HepG2 (cell line): ENCODE measurements at regions not wholly inside any gene's neighbourhood (a gene's known extent, or its start where the extent isn't known, plus 50 kb on each side); places are given as distances from the start of the nearest gene placed in this dataset.

Experiments used
- ATAC-seq: fragments of 200-7000 bp; cut with Tn5 transposase; 3 replicates; pipeline ENCODE4 v1.9.1; 2020; ENCODE audit warnings: mild to moderate bottlenecking, moderate library complexity
- BruUV-seq: library from RNA; stranded (reverse); fragments of 400-500 nt; replicated peaks from 2 replicates; lab custom pipeline; 2021; lab: Mats Ljungman, UMichigan
- CTCF ChIA-PET: fragments of 300-600 bp; formaldehyde crosslinking; extraction: SDS; loops from one replicate; lab custom pipeline; 2021; ENCODE audit warnings: low total read pairs, inconsistent platforms, low intra/inter-chr PET ratio; lab: Yijun Ruan, JAX
- POLR2A ChIA-PET: fragments of 350-600 bp; sonication (Branson Sonifier 250); formaldehyde crosslinking; loops from one replicate; lab custom pipeline; 2020; ENCODE audit warnings: antibody characterized with exemption, inconsistent platforms; lab: Yijun Ruan, JAX
- DNase-seq: peaks from one replicate; pipeline ENCODE4 v3.0.0-alpha.2; 2015; ENCODE audit warnings: low spot score
- FAIRE-seq: peaks from 3 replicates; lab custom pipeline; 2011; peaks lifted over from hg19 to GRCh38; lab: Jason Lieb, UNC
- H2AFZ ChIP-seq: one replicate; pipeline ENCODE4 v1.6.1; 2011; ENCODE audit warnings: low read length, inconsistent platforms
- H3K27ac ChIP-seq: fragments of 300-600 bp; 3 replicates; pipeline ENCODE4 v1.8.0; 2011; ENCODE audit warnings: mixed run types, mild to moderate bottlenecking, mixed read lengths, low read length, inconsistent platforms; ENCODE audit not compliant: insufficient read depth; ENCODE audit errors: extremely low read length
- H3K27me3 ChIP-seq, 2 experiments: fragments of 200-600 bp in 1 of 2; 2 replicates in 1 of 2; 3 replicates in 1 of 2; pipeline versions ENCODE4 v1.6.0 to v1.8.0; 2011; ENCODE audit warnings: low read length in 2 of 2, mild to moderate bottlenecking in 2 of 2, moderate library complexity in 2 of 2, inconsistent platforms in 1 of 2; ENCODE audit not compliant: insufficient read depth in 2 of 2, control insufficient read depth in 1 of 2
- H3K36me3 ChIP-seq, 2 experiments: fragments of 200-600 bp in 1 of 2; replicated peaks in 1 of 2; 2 replicates in 1 of 2; 3 replicates in 1 of 2; pipeline versions ENCODE4 v1.5.1 to v1.8.0; 2011; ENCODE audit warnings: low read length in 2 of 2, inconsistent platforms in 1 of 2; ENCODE audit not compliant: insufficient read depth in 2 of 2, control insufficient read depth in 1 of 2
- H3K4me1 ChIP-seq: 2 replicates; pipeline ENCODE4 v1.5.1; 2012; ENCODE audit warnings: low read length, inconsistent platforms; ENCODE audit not compliant: insufficient read depth
- H3K4me2 ChIP-seq: 2 replicates; pipeline ENCODE4 v1.6.0; 2011; ENCODE audit warnings: low read depth, low read length, inconsistent platforms
- H3K4me3 ChIP-seq, 3 experiments: fragments of 200-600 bp in 1 of 3; sonication (generic), shearing (Covaris generic) in 1 of 3; replicated peaks in 1 of 3; 2 replicates each; pipeline ENCODE4 v1.5.1; 2011 to 2016; ENCODE audit warnings: low read length in 3 of 3, inconsistent platforms in 2 of 3, low read depth in 2 of 3, mild to moderate bottlenecking in 2 of 3, control low read depth in 1 of 3, mixed read lengths in 1 of 3; ENCODE audit not compliant: insufficient read depth in 1 of 3
- H3K79me2 ChIP-seq: one replicate; pipeline ENCODE4 v1.6.1; 2011; ENCODE audit warnings: low read length, inconsistent platforms; ENCODE audit not compliant: insufficient read depth
- H3K9ac ChIP-seq: 2 replicates; pipeline ENCODE4 v1.6.0; 2011; ENCODE audit warnings: mild to moderate bottlenecking, low read depth, low read length, inconsistent platforms; ENCODE audit not compliant: insufficient read depth
- H3K9me3 ChIP-seq: 2 replicates; pipeline ENCODE4 v1.5.1; 2012; ENCODE audit warnings: mild to moderate bottlenecking, low read length
- H4K20me1 ChIP-seq: 2 replicates; pipeline ENCODE4 v1.6.0; 2011; ENCODE audit warnings: inconsistent platforms, mild to moderate bottlenecking, low read length, moderate library complexity; ENCODE audit not compliant: insufficient read depth
- ATRX ChIP-seq: sonication (generic); formaldehyde crosslinking; IDR thresholded peaks from 2 replicates; pipeline ENCODE4 v1.4.0; 2020; ENCODE audit warnings: missing genetic modification reagents, borderline replicate concordance
- DBP ChIP-seq: sonication (generic); formaldehyde crosslinking; IDR thresholded peaks from 2 replicates; pipeline ENCODE4 v1.4.0; 2020; ENCODE audit warnings: missing genetic modification reagents; ENCODE audit errors: not compliant biosample characterization
- DNMT3B ChIP-seq: conservative IDR thresholded peaks from 2 replicates; pipeline ENCODE4 v1.6.1; 2016; ENCODE audit warnings: missing biosample characterization, control low read depth
- ESRRA ChIP-seq: sonication (generic); formaldehyde crosslinking; IDR thresholded peaks from 2 replicates; pipeline ENCODE4 v1.5.1; 2020; ENCODE audit warnings: mild to moderate bottlenecking, low read depth, missing genetic modification reagents
- FOXC1 ChIP-seq: sonication (generic); formaldehyde crosslinking; IDR thresholded peaks from 2 replicates; pipeline ENCODE4 v1.8.0; 2022; ENCODE audit warnings: mild to moderate bottlenecking, missing genetic modification reagents, borderline replicate concordance
- KDM5A ChIP-seq: fragments of 200-600 bp; sonication (generic); IDR thresholded peaks from 2 replicates; pipeline ENCODE4 v1.7.0; 2018; ENCODE audit warnings: antibody characterized with exemption, mild to moderate bottlenecking, low read length, borderline replicate concordance
- NR3C1 ChIP-seq: sonication (generic); formaldehyde crosslinking; IDR thresholded peaks from 2 replicates; pipeline ENCODE4 v1.4.0; 2020; ENCODE audit warnings: missing genetic modification reagents
- PHF20 ChIP-seq: sonication (generic); formaldehyde crosslinking; IDR thresholded peaks from 2 replicates; pipeline ENCODE4 v1.5.0; 2020; ENCODE audit warnings: mild to moderate bottlenecking, missing genetic modification reagents
- RXRA ChIP-seq: sonication (generic); formaldehyde crosslinking; IDR thresholded peaks from 2 replicates; pipeline ENCODE4 v1.5.1; 2020; ENCODE audit warnings: missing genetic modification reagents
- SOX13 ChIP-seq, 3 experiments: fragments of 450-650 bp in 1 of 3; sonication (generic) in 1 of 3; formaldehyde crosslinking in 1 of 3; IDR thresholded peaks in 2 of 3; conservative IDR thresholded peaks in 1 of 3; 2 replicates each; pipeline versions ENCODE4 v1.5.0 to v1.6.1; 2016 to 2020; ENCODE audit warnings: antibody characterized with exemption in 1 of 3, mild to moderate bottlenecking in 1 of 3, missing compliant biosample characterization in 1 of 3, missing genetic modification reagents in 1 of 3, moderate library complexity in 1 of 3
- THRA ChIP-seq: sonication (generic); formaldehyde crosslinking; IDR thresholded peaks from 2 replicates; pipeline ENCODE4 v1.4.0; 2020; ENCODE audit warnings: missing genetic modification reagents, borderline replicate concordance
- ZKSCAN1 ChIP-seq: fragments of 150-350 bp; IDR thresholded peaks from 2 replicates; pipeline ENCODE4 v1.6.1; 2014; ENCODE audit warnings: low read length
- ZNF24 ChIP-seq: fragments of 450-650 bp; IDR thresholded peaks from 2 replicates; pipeline ENCODE4 v1.6.1; 2017; ENCODE audit warnings: antibody characterized with exemption, mild to moderate bottlenecking
- ZNF30 ChIP-seq: sonication (generic); formaldehyde crosslinking; IDR thresholded peaks from 2 replicates; pipeline ENCODE4 v1.5.0; 2020; ENCODE audit warnings: mild to moderate bottlenecking, missing genetic modification reagents
- ZNF350 ChIP-seq: sonication (generic); formaldehyde crosslinking; IDR thresholded peaks from 2 replicates; pipeline ENCODE4 v1.4.0; 2020; ENCODE audit warnings: mild to moderate bottlenecking, low read depth, missing genetic modification reagents, borderline replicate concordance
- ZNF451 ChIP-seq: sonication (generic); formaldehyde crosslinking; IDR thresholded peaks from 2 replicates; pipeline ENCODE4 v1.5.0; 2020; ENCODE audit warnings: mild to moderate bottlenecking, missing genetic modification reagents
- ZNF577 ChIP-seq: sonication (generic); formaldehyde crosslinking; IDR thresholded peaks from 2 replicates; pipeline ENCODE4 v1.4.0; 2020; ENCODE audit warnings: mild to moderate bottlenecking, low read depth, missing genetic modification reagents, borderline replicate concordance
- ZNF652 ChIP-seq: IDR thresholded peaks from 2 replicates; pipeline ENCODE4 v1.6.1; 2016; ENCODE audit warnings: low read depth, borderline replicate concordance
- ZNF878 ChIP-seq: sonication (generic); formaldehyde crosslinking; IDR thresholded peaks from 2 replicates; pipeline ENCODE4 v1.8.1; 2023; ENCODE audit warnings: mild to moderate bottlenecking, missing genetic modification reagents, moderate library complexity
- ZZZ3 ChIP-seq: sonication (generic); formaldehyde crosslinking; IDR thresholded peaks from 2 replicates; pipeline ENCODE4 v1.4.0; 2020; ENCODE audit warnings: missing genetic modification reagents, mild to moderate bottlenecking, borderline replicate concordance
- WGBS: methylation state at CpG from one replicate; pipeline ENCODE4 v1.1.6; 2017; ENCODE audit warnings: low lambda C conversion rate; 5-methylcytosine and 5-hydroxymethylcytosine counted together
- in situ Hi-C: cut with HindIII; loops from 2 replicates; pipeline ENCODE4 v1.10.0; 2017; ENCODE audit warnings: low pct_unique_long_range_greater_than_20kb; ENCODE audit not compliant: extremely low pct_ligation_motif_present
- intact Hi-C: fragments of 100-400 bp; cut with micrococcal nuclease; formaldehyde crosslinking; loops from one replicate; pipeline ENCODE4 v1.10.0; 2022; ENCODE audit not compliant: unreplicated experiment

GRCh38 chr4:11198516-11199305, 230.0 kb downstream of the HS3ST1 start:
- TF ChIP-seq ATRX (CRISPR knock-in tag) = no peak
- TF ChIP-seq ESRRA (CRISPR knock-in tag) = no peak
- TF ChIP-seq ZNF350 (CRISPR knock-in tag) = no peak
- TF ChIP-seq DBP (CRISPR knock-in tag) = no peak
- no peak for TF ChIP-seq ZNF577 (CRISPR knock-in tag)
- no peak for TF ChIP-seq DNMT3B
- TF ChIP-seq PHF20 (CRISPR knock-in tag) = no peak
- no peak for TF ChIP-seq KDM5A
- TF ChIP-seq ZZZ3 (CRISPR knock-in tag) = no peak
- TF ChIP-seq SOX13 (IDR thresholded peaks at IDR 0.05) = no peak
- TF ChIP-seq SOX13 (CRISPR knock-in tag; conservative IDR thresholded peaks at IDR 0.05 in 1 of 2, IDR thresholded peaks at IDR 0.05 in 1 of 2) = no peak
- no peak for TF ChIP-seq RXRA
- no peak for TF ChIP-seq ZNF30 (CRISPR knock-in tag)
- no peak for TF ChIP-seq NR3C1 (CRISPR knock-in tag)
- TF ChIP-seq THRA = no peak
- no peak for TF ChIP-seq ZNF878 (CRISPR knock-in tag)
- no peak for TF ChIP-seq ZKSCAN1
- no peak for TF ChIP-seq FOXC1 (CRISPR knock-in tag)
- no peak for TF ChIP-seq ZNF652
- TF ChIP-seq ZNF451 (CRISPR knock-in tag) = no peak
- TF ChIP-seq ZNF24 = no peak
- TF ChIP-seq, all 625 proteins: peak for 0
- CTCF ChIA-PET = no interaction called here
- Histone ChIP-seq H3K9ac (no peak overlapping the region), H2AFZ (no peak overlapping the region), H3K4me3 (no peak overlapping the region), H3K4me1 (no peaks in the 10 kb centered on the region), H3K79me2 (no peaks in the 10 kb centered on the region), H3K9me3 (peaks cover 65% of the 10 kb centered on the region), H3K27ac (no peak overlapping the region), H3K36me3 (no peaks in the 10 kb centered on the region), H4K20me1 (no peaks in the 10 kb centered on the region), H3K27me3 (no peaks in the 10 kb centered on the region), H3K4me2 (no peak overlapping the region)
- intact Hi-C loops = no loop called here
- no TSS peak for BruUV-seq
- DNase-seq (no peak), ATAC-seq (no peak), FAIRE-seq (no peak)
- 37% methylated on average over 14 of the region's 14 CpGs for WGBS
- POLR2A ChIA-PET = no interaction called here
- in situ Hi-C loops = no loop called here
